NAMALWA (cell line): ENCODE measurements at regions not wholly inside any gene's neighbourhood (a gene's known extent, or its start where the extent isn't known, plus 50 kb on each side); places are given as distances from the start of the nearest gene placed in this dataset.

Source experiments
- DNase-seq: peaks from one replicate; pipeline ENCODE4 v3.0.0-alpha.2; 2015; ENCODE audit warnings: low spot score

DNA sequence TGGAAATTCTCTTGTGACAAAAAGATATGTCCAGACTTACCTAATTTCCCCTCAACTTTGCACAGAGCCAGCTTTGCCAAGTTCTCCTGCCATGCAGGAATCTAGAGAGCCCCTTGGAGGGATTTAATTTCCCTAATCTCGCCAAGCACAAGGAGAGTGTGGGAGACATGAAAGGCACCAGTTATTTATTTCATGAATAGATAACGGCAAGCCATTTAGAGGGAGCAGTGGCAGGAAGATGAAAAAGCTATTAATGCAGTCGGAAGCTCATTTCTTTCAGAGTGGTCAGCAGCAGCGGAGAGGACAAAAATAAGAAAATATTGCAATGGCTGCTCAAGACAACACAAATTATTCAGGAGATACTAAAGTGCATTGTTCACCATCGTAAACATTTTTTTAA lies 150.9 kb upstream of the WSCD2 start:
- no peak for DNase-seq

DNA sequence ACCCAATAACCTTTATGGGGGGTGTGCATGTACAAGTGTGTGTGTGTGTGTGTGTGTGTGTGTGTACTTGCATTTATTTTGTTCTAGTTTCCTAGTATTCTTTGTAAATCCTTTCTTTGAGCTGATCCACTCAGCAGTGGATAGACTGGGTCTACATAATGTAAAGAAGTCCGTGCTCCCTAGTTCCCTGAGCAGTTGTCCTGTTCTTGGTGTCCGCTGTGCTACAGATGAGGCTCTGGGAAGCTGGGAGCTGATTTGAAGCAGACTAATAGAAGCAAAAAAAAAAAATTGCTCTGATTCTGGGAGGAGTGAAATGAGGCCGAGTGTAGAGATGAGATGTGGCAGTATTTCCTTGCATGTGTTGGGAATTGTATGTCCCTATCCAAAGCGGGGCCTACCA lies 150.4 kb upstream of the WSCD2 start:
- no peak for DNase-seq

DNA sequence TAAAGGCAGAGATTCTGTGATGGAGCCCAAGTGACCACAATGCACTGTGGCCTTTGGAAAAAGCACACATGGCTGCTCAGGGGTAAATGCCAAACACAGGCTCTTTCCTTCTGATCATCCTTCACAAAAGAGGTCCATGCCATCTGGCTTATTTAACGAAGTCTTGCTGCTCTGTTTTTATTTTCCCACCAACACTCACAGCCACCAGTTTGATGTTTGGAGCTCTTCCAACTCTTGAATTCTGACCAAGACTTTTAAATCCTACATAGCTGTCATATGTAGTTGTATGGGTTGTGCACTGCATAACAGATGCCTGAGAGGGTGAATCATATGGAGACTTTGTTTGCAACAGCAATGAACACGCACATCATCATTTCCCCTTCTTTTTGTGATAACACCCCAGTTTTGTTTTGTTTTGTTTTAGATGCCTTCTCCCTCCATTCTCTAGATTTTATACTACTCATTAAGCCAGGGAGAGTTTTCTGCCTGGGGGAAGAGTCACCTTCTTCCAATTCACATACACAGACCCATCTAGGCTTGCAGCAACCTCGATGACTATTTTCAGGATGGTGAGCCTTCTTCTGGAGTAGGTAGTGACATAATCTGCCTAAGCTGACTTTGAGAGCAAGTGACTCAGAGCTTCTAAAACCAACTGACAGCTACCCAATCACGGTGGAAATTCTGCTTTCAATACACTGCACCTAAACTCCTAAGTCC lies 145.2 kb upstream of the WSCD2 start:
- DNase-seq = no peak

DNA sequence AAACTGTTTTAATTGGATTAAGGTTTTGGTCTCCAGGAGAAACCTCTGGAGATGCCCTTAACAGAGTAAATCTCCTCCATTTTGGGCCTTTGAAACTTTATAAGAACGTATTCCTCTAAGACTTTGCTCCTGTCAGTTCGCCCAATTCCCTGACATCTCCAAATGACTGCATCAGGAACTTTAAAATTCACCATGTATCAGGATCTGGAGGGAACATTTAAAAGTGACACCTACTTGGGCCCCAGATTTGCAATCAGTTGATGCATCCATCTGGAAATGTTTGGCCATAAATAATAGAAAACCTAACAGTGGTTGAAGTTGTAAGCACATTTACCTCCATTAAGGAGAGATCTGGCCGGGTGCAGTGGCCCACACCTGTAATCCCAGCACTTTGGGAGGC lies 144.1 kb upstream of the WSCD2 start:
- no peak for DNase-seq

DNA sequence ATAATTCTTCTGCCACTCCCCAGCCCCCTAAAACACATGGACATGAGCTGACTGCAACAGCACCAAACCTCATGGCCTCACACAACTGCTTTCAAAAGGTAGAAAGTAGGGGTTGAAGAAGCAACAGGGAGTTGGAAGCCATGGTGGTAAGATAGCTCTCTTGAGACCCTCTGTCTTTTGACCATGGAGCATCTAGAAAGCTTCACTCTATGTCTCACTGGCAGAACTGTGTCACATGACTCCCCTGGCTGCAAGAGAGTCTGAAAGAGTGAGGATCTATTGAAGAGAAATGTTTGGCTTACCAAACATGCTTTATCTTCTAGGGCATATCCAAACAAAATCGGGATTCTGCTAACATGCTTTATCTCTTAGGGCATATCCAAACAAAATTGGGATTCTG lies 142.9 kb upstream of the WSCD2 start:
- DNase-seq = no peak

DNA sequence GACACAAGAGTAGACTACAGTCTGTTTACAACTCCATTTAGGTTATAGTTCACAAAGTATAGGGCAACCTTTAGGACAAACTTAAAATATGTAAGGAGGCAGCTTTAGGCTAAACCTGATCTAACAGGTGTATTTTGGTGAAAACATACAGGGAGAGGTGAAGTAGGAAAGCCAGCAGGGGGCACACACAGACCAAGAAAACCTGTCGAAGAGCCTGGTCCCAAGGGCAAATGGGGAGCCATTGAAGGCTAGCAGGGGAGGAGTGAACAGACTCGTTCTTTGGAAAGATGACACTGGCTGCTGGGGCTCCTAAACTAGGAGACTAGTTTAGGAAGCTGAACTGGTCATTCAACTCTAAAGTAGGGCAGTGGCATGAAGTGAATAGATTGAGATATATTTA lies 138.8 kb upstream of the WSCD2 start:
- peak; percentile 56 for DNase-seq

DNA sequence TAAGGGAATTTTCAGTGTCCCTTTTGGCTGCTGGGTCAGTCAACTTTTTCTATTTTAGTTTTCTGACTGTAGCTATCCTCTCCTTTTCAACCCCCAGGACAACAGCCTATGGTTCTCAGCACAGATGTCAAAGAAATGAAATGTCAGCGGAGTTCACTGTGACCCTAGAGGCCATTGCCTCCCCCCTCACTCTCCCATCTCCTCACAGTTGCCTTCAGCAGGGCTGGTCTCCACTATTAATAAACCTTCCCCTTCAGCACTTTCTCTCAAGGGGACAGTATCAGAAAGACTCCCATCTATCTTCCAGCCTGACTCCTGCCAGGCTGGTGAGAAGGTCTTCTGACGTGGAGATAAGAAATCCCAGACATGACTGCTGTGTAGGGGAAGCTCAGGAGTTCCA lies 137.1 kb upstream of the WSCD2 start:
- no peak for DNase-seq

DNA sequence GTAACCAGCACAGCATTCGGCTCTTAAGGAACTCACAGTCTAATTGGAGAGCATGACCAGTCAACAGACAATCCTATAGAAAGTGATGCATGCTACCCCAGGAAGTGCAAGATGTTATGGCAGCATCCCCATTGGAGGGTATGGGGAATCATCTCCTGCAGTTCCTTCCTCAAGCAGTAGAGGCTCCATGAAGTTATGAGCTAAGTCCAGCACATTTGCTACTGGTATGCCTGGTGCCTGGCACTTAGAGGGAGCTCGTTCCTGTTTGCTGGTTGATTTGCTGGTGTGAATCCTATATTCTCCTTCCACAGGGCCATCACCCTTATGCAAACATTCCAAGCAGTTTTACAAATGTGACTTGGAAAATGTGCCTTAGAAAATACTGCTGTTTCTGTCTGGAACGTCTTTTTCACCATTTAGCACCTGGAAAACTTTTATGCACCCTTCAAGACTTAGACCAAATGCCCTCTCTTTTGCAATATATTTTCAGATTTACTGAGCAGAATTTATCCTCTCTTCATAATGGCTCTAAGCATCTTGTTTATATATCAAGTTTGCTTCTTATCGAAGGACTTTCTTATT lies 136.1 kb upstream of the WSCD2 start:
- DNase-seq = peak; percentile 51

DNA sequence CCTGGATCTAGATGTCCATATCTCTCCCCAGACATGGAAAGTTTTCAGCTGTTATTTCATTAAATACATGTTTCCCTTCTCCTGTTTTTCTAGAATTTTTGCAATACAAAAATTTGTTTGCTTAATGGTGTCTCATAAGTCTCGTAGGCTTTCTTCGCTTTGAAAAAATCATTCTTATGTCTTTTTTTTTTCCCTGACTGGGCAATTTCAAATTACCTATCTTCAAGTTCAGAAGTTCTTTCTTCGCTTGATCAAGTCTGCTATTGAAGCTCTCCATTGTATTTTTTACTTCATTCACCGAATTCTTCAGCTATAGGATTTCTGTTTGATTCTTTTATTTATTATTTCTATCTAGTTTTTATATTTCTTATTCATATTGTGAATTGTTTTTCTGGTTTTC lies 130.2 kb upstream of the WSCD2 start:
- no peak for DNase-seq

DNA sequence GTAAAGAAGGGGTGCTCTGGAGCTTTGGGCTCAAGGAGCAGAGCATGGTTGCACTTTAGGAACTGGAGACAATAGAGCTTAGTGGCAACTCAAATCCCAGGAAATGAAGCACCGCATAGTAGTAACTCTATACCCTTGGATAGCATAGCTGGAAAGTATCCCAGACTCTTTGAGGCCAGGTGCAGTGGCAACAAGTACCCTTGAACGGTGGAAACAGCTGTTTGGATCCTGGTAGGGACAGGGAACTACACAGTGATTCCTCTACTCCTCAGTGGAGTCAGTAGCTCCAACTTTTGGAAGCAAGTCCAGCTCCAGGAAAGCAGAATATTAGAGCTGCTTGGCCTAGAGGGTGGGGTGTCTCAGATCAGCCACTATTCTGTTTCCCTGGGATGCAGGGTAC lies 129.0 kb upstream of the WSCD2 start:
- DNase-seq = no peak

DNA sequence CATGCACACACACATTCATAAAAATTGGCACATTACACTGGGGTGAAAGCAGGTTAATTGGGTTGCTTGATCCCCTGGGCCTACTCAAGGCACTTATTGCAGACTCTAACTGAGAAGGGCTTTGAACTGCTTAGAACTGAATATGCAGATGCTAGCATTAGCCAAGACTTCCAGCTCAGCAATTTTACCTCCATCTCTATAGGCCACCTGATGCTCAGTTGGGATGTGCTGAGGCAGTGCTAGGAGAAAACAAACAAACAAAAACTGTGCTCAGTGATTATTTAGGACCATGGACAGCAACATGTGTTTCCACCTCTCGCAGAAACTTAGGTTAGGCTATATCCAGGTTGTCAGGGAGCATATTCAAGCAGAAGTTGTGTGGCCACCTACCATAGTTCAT lies 124.8 kb upstream of the WSCD2 start:
- peak; percentile 10 for DNase-seq

DNA sequence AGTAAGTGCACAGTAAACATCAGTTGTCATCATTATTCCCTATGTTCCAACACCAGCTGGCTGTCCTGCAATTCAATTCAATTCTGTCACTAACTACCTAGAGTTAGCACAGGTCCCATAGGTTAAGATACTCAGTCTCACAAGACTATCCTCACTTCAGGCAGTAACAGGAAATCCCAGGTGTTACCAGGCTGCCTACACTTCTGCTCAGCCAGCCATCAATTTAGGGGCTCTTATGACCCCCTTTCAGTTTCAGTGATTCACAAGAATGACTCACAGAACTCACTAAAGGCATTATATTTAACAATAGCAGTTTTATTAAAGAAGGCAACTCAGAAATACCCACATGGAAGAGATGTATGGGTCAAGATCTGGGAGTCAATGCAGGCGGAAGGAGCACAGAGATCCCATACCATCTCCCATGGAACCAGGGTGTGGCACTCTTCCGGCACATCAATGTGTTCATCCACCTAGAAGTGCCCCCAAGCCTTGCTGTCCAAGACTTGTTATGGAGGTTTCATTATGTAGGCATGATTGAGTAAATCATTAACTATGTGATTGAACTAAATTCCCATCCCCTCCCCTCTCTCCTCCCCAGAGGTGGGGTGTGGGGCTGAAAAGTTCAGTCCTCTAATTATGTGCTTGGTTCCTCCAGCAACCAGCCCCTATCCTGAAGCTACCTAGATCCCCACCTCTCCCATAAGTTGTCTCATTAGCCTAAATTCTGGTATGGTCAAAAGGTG lies 120.8 kb upstream of the WSCD2 start:
- no peak for DNase-seq

DNA sequence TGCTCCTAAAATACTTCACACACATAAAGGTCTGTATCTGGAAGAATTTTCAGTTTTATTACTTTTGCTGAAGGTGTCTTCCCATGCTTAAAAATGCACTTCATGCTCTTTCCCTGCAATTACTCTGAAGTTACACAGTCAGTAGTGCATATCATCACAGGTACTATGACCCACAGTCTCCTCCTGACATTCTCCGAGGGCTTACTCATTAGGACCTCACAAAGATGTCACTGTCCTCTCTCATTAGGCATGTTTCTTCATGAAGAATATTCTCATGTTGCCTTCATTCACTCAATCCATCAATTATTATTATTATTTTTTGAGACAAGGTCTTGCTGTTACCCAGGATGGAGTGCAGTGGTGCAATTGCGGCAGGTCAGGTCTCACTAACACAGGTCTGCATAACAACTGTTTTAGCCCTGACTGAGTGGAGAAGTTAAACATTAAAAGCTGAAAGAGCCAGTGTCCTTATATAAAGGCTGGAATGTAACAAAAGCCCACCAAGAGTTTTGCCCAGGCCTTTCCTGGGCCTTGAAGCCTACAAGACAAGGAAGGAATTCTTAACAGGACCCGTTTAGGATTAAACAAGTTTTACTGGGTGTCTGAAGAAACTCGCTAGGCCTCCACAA lies 119.5 kb upstream of the WSCD2 start:
- DNase-seq = no peak

DNA sequence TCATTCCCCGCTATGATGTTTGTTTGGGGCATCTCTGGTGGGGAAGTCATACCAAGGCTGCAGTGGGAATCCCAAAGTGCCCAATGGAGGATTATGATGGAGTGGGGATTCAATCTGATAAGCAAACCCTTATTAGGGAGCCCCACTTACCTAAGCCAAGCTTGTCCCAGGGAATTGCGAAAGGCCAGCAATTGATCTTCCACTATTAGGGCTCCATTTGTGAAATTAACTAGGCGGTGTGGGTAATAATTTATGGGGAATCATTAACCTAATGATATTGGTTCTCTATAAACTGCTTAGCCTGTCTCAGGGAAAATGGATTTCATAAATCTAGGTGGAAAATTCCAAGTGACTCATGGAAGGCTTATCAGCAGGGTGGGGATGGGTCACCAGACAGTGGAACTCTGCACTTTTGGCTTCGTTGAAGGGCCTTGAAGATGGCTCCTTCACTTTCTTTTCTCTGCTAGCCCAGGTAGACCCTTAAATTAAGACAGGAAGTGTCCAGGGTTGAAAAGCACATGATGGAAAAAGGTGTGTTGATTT lies 113.0 kb upstream of the WSCD2 start:
- no peak for DNase-seq

DNA sequence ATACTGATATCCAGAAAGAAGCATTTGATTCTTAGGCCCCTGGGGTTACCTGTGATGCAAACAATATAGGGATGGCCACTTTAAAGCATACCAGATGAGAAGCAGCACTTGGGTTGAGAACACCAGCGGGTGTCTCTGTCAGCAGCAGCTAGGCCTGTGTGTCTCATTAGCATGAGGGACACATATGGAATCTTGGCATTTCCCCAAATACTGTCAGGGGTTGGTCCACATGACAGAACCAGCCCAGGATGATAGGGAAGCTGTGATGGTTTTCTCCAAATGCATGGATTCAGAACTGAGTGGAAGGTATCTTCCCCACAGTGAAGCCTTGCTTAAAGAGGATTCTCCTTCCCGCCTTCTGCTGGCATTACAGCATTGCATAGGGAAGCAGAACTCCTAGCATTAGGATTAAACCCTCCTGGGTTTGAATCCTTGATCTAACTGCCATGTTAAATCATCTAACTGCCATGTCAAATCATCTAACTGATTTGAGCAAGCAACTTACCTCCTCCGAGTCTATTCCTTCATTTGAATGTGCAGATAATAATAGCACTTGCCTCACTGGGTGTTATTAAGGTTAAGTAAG lies 111.5 kb upstream of the WSCD2 start:
- DNase-seq = no peak

DNA sequence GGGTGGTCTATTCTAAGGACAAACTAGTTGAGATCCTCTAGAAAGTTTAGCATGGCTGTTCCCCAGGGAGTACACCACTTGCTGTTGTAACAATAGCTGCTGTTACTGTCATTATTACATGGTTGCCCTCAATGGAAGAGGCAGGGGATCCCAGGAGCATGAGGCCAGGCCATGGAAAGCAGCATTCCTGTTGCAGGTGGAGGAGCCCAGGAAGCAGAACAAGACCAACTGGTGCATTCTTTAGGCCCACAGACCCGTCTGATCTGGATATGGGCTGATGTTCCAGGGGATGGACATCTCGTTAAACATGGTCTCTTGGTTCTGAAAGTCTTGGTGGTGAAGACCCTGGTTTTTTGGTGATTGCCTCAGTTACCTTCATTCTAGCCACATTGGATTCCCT lies 109.2 kb upstream of the WSCD2 start:
- DNase-seq = no peak

DNA sequence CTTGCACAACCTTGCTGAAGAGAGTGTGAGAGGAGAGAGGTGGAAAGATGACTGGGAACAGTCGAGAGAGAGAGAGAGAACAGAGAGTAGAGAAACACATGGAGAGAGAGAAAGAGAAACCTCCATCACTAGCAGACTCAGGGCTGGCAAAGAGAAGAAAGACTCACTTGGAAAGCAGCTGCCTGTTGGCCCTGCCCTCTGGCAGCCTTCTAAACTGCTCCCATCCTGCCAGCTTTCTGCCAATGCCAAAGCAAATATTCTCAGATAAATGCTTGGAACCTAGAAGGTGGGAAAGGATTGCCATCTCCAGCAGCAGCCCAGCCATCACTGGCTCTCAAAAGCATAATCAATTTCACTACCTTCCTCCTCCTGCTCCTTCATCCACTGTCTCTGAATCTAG lies 107.9 kb upstream of the WSCD2 start:
- no peak for DNase-seq

DNA sequence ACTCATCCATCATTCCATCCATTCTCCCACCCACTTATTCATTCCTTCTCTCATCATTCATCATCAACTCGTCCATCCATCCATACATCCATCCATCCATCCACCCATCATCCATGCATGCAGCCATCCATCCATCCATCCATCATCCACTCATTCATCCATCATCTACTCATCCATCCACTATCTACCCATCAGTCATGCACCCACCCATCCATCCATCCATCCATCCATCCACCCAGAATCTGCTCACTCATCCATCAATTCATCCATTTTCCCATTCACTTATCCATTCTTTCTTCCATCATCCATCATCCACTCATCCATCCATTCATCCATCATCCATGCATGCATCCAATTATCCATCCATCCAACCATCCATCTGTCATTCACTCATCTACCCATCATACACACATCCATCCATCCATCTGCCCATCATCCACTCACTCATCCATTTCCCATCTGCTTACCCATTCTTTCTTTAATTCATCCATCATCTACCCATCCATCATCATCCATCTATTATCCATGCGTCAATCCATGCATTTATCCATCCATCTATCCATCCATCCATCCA lies 107.1 kb upstream of the WSCD2 start:
- DNase-seq = no peak

DNA sequence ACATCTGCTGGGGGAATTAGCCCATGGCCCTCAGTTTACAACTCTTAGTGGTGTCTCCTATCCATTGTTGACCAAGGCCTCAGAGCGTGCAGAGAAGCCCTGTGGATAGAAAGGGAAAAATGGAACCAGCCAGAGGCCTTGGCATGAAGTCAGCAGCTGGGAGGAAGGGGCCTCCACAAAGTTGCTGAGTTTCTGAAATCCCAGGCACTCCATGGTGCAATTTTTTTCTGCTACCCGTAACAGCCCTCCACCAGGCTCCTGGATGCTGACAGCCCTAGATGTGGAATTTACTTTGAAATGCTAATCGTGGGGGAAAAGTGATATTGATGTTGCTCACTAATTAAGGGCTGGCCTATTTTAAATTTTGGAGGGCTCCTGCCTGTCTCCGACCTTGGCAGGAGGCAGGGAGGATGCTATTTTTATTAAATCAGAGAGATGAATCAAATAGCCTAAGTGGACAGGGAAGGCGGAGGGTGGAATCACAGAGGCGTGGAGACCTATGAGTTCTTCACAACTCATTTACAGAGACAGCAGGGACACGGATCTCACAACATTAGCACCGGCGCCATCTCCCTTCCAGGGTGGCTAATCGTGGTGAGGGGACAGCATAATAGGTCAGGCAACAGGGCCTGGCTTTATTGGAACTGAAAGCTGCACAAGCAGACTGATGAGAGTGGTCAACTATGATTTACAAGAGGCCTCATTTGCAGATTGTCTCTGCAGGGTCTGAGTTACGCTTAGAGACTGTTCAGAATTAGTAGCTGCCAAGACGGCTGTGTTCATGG lies 99.8 kb upstream of the WSCD2 start:
- DNase-seq = no peak

DNA sequence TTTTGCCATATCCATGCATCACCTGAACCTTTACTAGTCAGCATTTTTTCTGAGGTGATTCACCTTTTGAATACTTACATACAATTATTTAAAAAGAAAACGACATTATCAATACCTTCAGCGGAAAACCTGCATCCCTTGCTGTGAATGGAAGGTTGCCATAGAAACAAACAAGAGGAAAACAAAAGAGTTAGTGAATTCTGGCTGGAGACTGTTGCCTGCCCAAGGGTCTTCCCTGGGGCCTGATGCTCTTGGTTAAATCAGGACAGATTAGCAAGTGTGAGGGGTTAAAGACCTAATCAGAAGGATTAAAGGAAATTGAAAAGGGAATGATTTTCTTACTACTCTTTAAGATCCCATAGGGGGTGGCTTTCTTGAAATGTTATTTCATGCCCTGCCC lies 96.0 kb upstream of the WSCD2 start:
- DNase-seq = no peak

DNA sequence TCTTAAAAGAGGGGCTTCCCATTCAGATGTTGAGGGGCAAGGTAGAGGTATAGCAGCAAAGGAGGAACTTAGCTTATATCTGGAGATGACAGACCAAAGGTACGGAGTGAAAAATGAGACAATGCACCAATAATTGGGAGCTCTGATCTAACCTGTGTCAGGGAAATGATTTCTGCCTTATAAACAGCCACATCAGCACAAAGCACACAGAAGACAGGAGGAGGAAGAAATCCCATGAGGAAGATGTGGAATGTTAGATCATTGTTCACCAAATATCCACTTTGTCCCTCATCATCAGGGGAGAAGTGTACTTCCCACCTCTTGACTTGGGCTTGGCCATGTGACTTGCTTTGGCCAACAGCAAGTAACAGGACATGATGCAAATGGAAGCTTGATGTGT lies 93.7 kb upstream of the WSCD2 start:
- no peak for DNase-seq
